GM19468 (cell line): ENCODE measurements at regions not wholly inside any gene's neighbourhood (a gene's known extent, or its start where the extent isn't known, plus 50 kb on each side); places are given as distances from the start of the nearest gene placed in this dataset.
"Not testable (repeated sequence)": the region's sequence is repeated elsewhere in the genome, so short reads cannot be mapped to it uniquely, and the experiment has no call there.

Experiments
- ATAC-seq: cut with Tn5 transposase; IDR thresholded peaks from one replicate; pipeline ENCODE4 v1.9.1; 2021; ENCODE audit warnings: mild to moderate bottlenecking, moderate library complexity, moderate number of reproducible peaks; ENCODE audit not compliant: unreplicated experiment; ENCODE audit errors: extremely low read depth

GRCh38 chr5:56734091-56734694 is 81.2 kb upstream of the MAP3K1 start:
- no peak for ATAC-seq

DNA sequence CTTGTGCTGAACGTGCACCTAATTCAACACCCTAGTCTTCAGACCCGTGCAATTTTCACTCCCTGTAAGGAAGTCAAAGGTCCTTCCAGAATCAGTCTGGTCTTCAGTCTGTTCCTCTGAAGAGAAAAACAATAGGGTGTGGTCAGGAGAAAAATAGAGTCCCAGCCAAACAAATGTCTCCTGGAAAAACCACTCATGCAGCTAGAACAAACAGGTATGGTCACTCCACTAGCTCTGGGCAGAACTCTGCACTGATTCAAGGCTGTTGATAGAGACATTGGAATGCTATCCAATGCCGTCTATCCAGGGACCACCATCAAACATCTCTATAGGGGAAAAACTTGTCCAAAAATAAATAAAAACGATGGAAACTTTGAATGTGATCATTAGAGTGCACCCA is 81.8 kb upstream of the MAP3K1 start:
- no peak for ATAC-seq

DNA sequence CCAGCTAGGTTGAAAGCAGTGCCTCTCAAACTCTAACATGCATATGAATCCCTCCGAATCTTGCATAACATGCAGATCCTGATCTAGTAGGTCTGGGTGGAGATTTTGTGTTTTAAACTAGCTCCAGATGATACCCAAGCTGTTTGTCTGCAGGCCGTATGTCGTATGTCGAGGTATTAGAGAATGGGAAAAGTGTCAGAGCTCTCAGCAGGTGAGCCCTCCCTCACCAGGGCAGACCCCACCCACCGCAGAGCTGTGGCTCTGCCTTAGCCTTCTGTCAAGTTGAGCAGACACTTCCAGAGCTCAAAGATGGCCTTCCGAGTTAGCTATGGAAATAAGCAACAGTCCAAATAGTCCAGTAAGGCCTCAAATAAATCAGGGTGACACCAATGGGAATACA is 83.2 kb upstream of the MAP3K1 start:
- no peak for ATAC-seq

DNA sequence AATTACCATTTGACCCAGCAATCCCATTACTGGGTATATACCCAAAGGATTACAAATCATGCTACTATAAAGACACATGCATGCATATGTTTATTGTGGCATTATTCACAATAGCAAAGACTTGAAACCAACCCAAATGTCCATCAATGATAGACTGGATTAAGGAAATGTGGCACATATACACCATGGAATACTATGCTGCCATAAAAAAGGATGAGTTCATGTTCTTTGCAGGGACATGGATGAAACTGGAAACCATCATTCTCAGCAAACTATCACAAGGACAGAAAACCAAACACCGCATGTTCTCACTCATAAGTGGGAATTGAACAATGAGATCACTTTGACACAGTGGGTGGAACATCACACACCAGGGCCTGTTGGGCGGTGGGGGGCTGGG is 83.9 kb upstream of the MAP3K1 start:
- not testable (repeated sequence) for ATAC-seq

GRCh38 chr5:56729488-56729887 is 85.9 kb upstream of the MAP3K1 start:
- no peak for ATAC-seq

DNA sequence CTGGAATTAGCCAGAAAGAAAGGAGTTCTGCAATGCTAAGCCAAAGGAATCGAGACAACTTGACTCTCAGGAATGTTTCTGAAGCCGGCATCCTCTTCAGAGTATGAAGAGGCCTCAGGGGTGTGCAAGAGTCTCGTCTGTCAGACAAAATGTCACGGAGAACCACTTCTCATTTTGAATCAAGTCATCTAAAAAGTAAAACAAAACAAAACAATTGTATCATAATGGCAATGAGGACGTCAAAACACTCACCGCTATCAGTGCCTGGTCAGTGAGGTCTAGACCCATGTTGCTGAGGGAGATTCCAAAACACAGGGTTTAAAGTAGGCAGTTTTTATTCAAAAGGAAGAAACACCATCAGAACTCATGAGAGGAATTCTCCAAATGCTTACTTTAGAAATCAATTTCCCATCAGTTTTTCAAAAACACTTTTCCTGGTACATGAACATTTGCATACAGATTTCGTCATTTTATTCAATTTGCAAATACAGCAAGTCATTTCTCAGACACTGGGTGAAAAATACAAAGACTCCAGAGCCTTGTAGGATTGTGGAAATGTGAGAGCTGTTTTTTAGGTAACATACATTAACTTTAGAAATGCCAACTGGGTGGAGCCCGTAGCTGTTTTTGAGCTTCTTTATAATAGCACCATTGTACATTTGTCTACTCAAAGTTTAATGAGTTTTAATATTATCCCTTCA is 89.5 kb upstream of the MAP3K1 start:
- no peak for ATAC-seq

DNA sequence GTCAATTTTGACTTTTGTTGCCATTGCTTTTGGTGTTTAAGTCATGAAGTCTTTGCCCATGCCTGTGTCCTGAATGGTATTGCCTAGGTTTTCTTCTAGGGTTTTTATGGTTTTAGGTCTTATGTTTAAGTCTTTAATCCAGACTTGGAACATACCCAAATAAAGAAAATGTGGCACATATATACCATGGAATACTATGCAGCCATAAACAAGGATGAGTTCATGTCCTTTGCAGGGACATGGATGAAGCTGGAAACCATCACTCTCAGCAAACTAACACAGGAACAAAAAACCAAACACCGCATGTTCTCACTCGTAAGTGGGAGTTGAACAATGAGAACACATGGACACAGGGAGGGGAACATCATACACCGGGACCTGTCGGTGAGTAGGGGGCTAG is 90.5 kb upstream of the MAP3K1 start:
- ATAC-seq: not testable (repeated sequence)

GRCh38 chr5:56722317-56722716 is 93.0 kb upstream of the MAP3K1 start:
- no peak for ATAC-seq

DNA sequence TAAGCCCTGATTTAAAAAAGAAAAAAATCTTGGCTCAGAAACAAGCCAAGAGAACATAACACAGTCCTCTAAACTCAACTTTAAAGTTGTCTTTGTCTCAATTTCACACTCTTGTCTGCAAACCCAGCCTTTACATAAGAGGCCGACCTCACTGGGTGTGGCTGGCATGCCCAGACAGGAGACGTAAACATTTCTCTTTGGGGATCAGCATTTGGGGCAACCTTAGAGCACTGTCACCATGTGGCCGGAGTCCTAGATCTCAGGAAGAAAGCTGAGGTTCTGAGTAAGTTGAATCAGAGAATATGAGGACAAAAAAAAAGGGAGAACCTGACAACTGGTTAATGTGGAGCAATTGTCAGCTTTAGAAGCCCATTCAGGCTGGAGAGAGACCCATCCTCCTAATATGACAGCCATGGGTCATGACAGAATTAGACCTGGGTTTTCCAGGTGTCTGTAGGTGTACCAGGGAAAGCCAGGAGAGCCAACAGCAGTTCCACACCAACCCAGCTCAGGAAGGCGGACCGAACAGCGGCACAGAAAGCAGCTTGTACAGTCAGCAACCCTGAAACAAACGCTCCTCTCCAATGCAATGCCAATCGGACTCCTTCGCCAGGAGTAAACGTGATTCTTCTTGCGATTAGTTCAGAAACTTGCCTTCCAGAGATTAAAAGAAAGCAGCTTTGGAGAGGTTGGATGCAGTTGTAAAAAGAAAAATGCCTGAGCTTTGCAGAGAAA is 97.9 kb upstream of the MAP3K1 start:
- ATAC-seq: no peak

GRCh38 chr5:56715986-56716385 is 99.4 kb upstream of the MAP3K1 start:
- ATAC-seq: no peak

DNA sequence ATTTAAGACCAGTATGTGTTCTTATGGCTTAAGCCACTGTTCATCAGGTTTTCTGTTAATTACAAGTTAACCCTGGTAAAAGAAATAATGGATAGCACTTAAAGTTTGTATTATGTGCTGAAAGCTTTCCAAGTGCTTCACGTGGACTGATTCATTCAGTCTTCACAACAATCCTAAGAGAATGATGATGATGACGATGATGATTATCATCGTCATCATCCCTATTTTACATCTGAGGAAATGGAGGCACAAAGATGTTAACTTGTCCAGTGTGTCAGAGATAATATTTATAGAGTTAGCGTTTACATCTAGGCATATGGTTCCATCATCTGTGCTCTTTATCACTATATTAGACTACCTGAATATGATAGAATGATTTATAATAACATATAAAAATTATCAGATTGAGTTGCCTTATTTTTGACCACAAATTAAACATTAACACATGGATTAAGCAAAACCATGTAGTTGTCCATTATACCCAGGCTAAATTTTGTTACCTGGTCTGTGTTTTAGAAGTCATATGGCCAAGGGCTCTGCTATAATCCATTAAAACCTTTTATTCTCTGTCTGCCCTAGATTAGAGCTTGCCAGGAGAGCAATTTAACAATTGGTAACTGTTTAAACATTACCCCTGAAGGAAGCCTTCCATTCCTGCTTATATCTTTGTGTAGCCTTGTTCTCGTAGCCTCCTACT is 102.3 kb upstream of the MAP3K1 start:
- no peak for ATAC-seq

DNA sequence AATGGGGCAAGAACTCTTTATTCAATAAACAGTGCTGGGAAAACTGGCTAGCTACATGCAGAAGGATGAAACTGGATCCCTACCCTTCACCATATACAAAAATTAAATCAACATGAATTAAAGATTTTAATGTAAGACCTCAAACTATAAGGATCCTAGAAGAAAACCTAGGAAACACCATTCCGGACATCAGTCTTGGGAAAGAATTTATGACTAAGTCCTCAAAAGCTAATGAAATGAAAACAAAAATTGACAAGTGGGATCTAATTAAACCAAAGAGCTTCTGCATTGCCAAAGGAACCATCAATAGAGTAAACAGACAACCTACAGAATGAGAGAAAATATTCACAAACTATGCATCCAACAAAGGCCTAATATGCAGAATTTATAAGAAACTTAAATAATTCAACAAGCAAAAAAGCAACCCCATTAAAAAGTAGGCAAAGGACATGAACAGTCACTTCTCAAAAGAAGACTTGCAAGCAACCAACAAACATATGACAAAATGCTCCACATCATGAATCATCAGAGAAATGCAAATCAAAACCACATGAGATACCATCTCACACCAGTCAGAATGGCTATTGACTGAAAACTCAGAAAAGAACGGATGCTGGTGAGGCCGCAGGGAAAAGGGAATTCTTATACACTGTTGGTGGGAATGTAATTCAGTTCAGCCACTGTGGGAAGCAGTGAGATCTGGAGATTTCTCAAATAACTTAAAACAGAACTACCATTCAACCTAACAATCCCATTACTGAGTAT is 104.3 kb upstream of the MAP3K1 start:
- no peak for ATAC-seq

- ATAC-seq: no peak
Measured at GRCh38 chr5:56706504-56706903, 108.8 kb upstream of the MAP3K1 start.

DNA sequence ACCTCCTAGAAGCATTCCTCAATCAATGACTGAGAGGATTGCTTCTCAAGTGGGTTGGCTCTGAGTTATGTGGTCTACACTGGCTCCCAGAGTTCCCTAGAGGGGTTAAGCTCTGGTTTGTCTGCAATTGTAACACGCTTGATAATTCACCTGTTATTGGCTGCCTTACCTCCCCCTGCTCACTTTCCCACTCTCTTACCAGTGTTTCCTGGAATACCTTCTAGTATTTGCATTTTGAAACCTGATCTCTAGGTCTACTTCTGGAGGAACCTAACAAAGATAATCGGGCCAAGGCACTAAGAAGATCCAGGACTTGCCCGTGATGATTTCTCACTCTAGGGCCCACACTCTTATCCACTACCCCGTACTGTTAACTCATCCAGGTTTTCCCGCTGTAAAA is 110.1 kb upstream of the MAP3K1 start:
- no peak for ATAC-seq

- no peak for ATAC-seq
Measured at GRCh38 chr5:56703952-56704351, 111.4 kb upstream of the MAP3K1 start.

- no peak for ATAC-seq
Measured at GRCh38 chr5:56700711-56701110, 114.6 kb upstream of the MAP3K1 start.

DNA sequence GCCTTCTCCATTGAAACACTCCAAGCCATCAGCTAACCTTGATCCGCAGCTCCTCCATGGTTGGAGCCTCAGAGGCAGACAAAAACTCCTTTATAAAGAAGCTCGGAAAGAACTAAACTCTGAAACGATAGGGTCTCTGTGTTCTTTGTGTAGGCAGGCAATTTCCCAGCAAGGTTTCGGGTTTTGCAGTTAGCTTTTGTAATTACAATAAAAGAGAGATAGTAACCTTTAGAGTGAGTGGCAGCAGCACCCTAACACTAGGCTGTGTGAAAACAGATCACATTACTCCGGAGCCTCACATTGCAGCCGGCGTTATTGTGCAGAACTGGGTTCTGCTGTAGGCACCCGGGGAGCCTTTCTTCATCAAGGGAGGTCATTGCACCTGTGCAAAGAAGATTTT is 115.8 kb upstream of the MAP3K1 start:
- ATAC-seq: no peak

DNA sequence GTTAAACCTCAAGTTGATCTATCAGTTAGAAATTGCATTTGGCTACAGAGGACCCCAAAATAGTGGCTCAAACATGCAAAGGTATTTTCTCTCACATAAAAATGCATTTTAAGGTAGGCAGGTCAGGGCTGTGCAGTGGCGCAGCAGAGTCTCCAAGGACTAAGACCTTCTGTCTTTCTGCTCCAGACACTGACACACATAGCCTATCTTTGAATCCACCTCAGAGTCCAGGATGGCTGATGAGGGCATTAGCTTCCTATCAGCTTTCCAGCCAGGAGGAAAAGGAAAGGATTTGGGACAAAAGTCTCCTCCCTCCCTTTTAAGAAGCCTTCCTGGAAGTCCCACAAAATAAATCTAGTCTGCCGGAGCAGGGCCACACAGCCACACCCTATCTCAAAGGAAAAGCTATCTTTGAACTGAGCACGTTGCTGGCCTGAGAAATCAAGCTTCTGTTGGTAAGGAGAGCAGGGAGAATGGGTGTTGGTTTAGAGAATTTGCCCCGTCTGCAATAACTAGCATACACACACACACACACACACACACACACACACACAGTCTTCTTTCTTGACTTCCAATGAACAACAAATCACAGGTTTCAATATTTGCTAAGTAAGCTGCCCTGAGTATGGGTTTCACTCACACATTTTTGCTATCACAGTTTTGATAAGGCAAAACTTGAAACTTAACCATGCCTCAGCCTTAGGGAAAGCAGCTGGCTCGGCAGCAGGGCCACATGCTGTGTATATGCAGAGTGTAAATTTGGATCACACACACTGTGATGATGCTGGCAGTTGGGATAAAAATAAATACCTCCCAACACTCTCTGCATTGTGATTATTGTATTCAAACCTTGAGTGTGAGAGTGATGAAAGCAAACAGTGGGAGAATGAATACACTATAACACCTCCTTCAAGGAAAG is 116.6 kb upstream of the MAP3K1 start:
- no peak for ATAC-seq

DNA sequence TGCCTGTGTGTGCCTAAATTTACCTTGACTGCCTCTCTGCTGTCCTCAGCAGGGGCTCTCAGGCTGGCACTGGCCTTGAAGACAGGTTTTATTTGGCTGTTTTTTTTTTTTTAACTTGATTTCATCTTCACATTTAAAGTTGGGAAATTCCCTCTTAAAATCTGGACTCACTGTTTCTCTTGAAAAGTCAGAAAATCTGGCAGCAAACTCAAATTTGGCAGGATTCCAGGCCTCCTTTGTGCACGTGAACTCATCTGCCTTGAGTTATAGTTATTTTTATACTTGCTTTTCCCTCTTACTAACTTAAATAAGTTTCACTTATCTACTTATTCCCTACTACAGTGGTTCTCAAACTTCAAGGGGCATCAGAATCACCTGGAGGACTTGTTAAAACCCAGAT is 118.4 kb upstream of the MAP3K1 start:
- no peak for ATAC-seq
